H1 (cell line): ENCODE measurements at regions not wholly inside any gene's neighbourhood (a gene's known extent, or its start where the extent isn't known, plus 50 kb on each side); places are given as distances from the start of the nearest gene placed in this dataset.

Source experiments
- CTCF ChIA-PET: fragments of 300-600 bp; sonication (Branson Sonifier 250); formaldehyde crosslinking; loops from one replicate; lab custom pipeline; 2021; ENCODE audit not compliant: partially characterized antibody; lab: Charles Lee
- POLR2A ChIA-PET: fragments of 300-600 bp; sonication (Branson Sonifier 250); formaldehyde crosslinking; loops from one replicate; lab custom pipeline; 2021; ENCODE audit warnings: inconsistent platforms; ENCODE audit not compliant: partially characterized antibody; lab: Charles Lee
- DNase-seq, 2 experiments: peaks; one replicate each; pipeline versions ENCODE4 v3.0.0 to v3.0.0-alpha.2; 2010 to 2022; ENCODE audit warnings: low spot score in 2 of 2, low read depth in 1 of 2, mixed read lengths in 1 of 2
- FAIRE-seq: peaks from 2 replicates; lab custom pipeline; 2011; peaks lifted over from hg19 to GRCh38; lab: Jason Lieb, UNC
- H2AFZ ChIP-seq: 2 replicates; pipeline ENCODE4 v1.8.1; 2012; ENCODE audit warnings: low read length, inconsistent platforms
- H2AK5ac ChIP-seq: 2 replicates; pipeline ENCODE4 v1.6.1; 2013; ENCODE audit warnings: low read depth, low read length
- H2BK120ac ChIP-seq: replicated peaks from 2 replicates; pipeline ENCODE3; 2013; ENCODE audit warnings: low read depth, low read length, inconsistent platforms
- H2BK12ac ChIP-seq: 2 replicates; pipeline ENCODE4 v1.6.1; 2013; ENCODE audit warnings: low read depth, low read length
- H2BK15ac ChIP-seq: 2 replicates; pipeline ENCODE4 v1.6.1; 2013; ENCODE audit warnings: low read length
- H2BK20ac ChIP-seq: 2 replicates; pipeline ENCODE4 v1.6.1; 2013; ENCODE audit warnings: low read length
- H2BK5ac ChIP-seq: 2 replicates; pipeline ENCODE4 v1.6.1; 2013; ENCODE audit warnings: low read depth, low read length
- H3K14ac ChIP-seq: 2 replicates; pipeline ENCODE4 v1.6.1; 2013; ENCODE audit warnings: inconsistent platforms; ENCODE audit not compliant: insufficient read length
- H3K18ac ChIP-seq: 2 replicates; pipeline ENCODE4 v1.6.1; 2013; ENCODE audit warnings: low read length; ENCODE audit errors: extremely low read depth
- H3K23ac ChIP-seq: 2 replicates; pipeline ENCODE4 v1.6.1; 2013; ENCODE audit warnings: inconsistent platforms; ENCODE audit not compliant: insufficient read length
- H3K23me2 ChIP-seq: 2 replicates; pipeline ENCODE4 v1.6.1; 2013; ENCODE audit warnings: low read depth, low read length
- H3K27ac ChIP-seq: 2 replicates; pipeline ENCODE4 v1.6.1; 2011; ENCODE audit warnings: low read depth, low read length, inconsistent platforms
- H3K27me3 ChIP-seq, 4 experiments: replicated peaks in 1 of 4; 1 replicate in 1 of 4; 2 replicates in 3 of 4; pipeline versions ENCODE4 v1.6.1 to v1.8.1; 2011 to 2013; ENCODE audit warnings: low read length in 3 of 4, mild to moderate bottlenecking in 3 of 4, inconsistent platforms in 2 of 4, mixed read lengths in 2 of 4, moderate library complexity in 1 of 4; ENCODE audit not compliant: control insufficient read depth in 3 of 4, insufficient read depth in 3 of 4; ENCODE audit errors: extremely low read depth in 1 of 4
- H3K36me3 ChIP-seq, 4 experiments: 2 replicates each; pipeline versions ENCODE4 v1.6.1 to v1.8.1; 2011 to 2013; ENCODE audit warnings: mild to moderate bottlenecking in 4 of 4, low read length in 3 of 4, moderate library complexity in 2 of 4, control low read depth in 1 of 4, inconsistent platforms in 1 of 4; ENCODE audit not compliant: insufficient read depth in 4 of 4, control insufficient read depth in 2 of 4
- H3K4ac ChIP-seq: replicated peaks from 2 replicates; pipeline ENCODE3; 2013; ENCODE audit warnings: low read length, low read depth, mixed read lengths, inconsistent platforms; ENCODE audit not compliant: insufficient read length
- H3K4me1 ChIP-seq, 4 experiments: replicated peaks in 1 of 4; 1 replicate in 1 of 4; 2 replicates in 3 of 4; pipeline versions ENCODE4 v1.6.1 to v1.8.1; 2011 to 2013; ENCODE audit warnings: low read length in 3 of 4, inconsistent platforms in 2 of 4, mixed read lengths in 1 of 4; ENCODE audit not compliant: insufficient read depth in 4 of 4, control insufficient read depth in 3 of 4
- H3K4me2 ChIP-seq, 2 experiments: 2 replicates each; pipeline versions ENCODE4 v1.6.1 to v1.8.1; 2011 to 2013; ENCODE audit warnings: low read depth in 2 of 2, low read length in 2 of 2, control low read depth in 1 of 2, inconsistent platforms in 1 of 2, mild to moderate bottlenecking in 1 of 2; ENCODE audit not compliant: insufficient read depth in 1 of 2
- H3K4me3 ChIP-seq, 4 experiments: fragments of 200-600, 300-600 bp in 1 of 4; sonication (generic), shearing (Covaris generic), sonication (Bioruptor Twin) in 1 of 4; 2 replicates each; pipeline versions ENCODE4 v1.5.1 to v1.8.1; 2011 to 2016; ENCODE audit warnings: low read length in 4 of 4, low read depth in 3 of 4, control low read depth in 2 of 4, inconsistent platforms in 2 of 4, mild to moderate bottlenecking in 2 of 4, mixed read lengths in 1 of 4, moderate library complexity in 1 of 4; ENCODE audit not compliant: insufficient read depth in 2 of 4; ENCODE audit errors: extremely low read depth in 1 of 4
- H3K56ac ChIP-seq: replicated peaks from 2 replicates; pipeline ENCODE3; 2013; ENCODE audit warnings: low read depth, mild to moderate bottlenecking, mixed read lengths, low read length, inconsistent platforms; ENCODE audit not compliant: insufficient read length
- H3K79me1 ChIP-seq: 2 replicates; pipeline ENCODE4 v1.6.1; 2013; ENCODE audit warnings: low read depth, low read length, control low read depth
- H3K79me2 ChIP-seq, 2 experiments: 2 replicates each; pipeline versions ENCODE4 v1.6.1 to v1.8.1; 2012 to 2013; ENCODE audit warnings: low read length in 2 of 2, mild to moderate bottlenecking in 2 of 2, inconsistent platforms in 1 of 2; ENCODE audit not compliant: insufficient read depth in 2 of 2, control insufficient read depth in 1 of 2
- H3K9ac ChIP-seq, 4 experiments: replicated peaks in 1 of 4; 1 replicate in 1 of 4; 2 replicates in 3 of 4; pipeline versions ENCODE4 v1.6.1 to v1.8.1; 2011 to 2013; ENCODE audit warnings: low read depth in 3 of 4, low read length in 3 of 4, control low read depth in 2 of 4, mild to moderate bottlenecking in 2 of 4, moderate library complexity in 2 of 4, inconsistent platforms in 1 of 4; ENCODE audit errors: extremely low read depth in 1 of 4
- H3K9me3 ChIP-seq, 2 experiments: 2 replicates each; pipeline versions ENCODE4 v1.6.1 to v1.8.1; 2012 to 2013; ENCODE audit warnings: mild to moderate bottlenecking in 2 of 2, moderate library complexity in 2 of 2, control low read depth in 1 of 2, inconsistent platforms in 1 of 2, low read depth in 1 of 2, low read length in 1 of 2, mixed read lengths in 1 of 2; ENCODE audit not compliant: insufficient read depth in 2 of 2
- H4K20me1 ChIP-seq, 2 experiments: replicated peaks in 1 of 2; 2 replicates each; pipeline versions ENCODE3 to v1.8.1; 2011 to 2013; ENCODE audit warnings: inconsistent platforms in 2 of 2, low read length in 2 of 2, mild to moderate bottlenecking in 1 of 2; ENCODE audit not compliant: insufficient read depth in 2 of 2, control insufficient read depth in 1 of 2
- H4K5ac ChIP-seq: 2 replicates; pipeline ENCODE4 v1.6.1; 2013; ENCODE audit warnings: low read length, low read depth, mixed read lengths, inconsistent platforms; ENCODE audit not compliant: insufficient read length
- H4K8ac ChIP-seq: 2 replicates; pipeline ENCODE4 v1.8.0; 2013; ENCODE audit warnings: mild to moderate bottlenecking, moderate library complexity, low read length, inconsistent platforms; ENCODE audit not compliant: insufficient read depth; ENCODE audit errors: extremely low read depth
- H4K91ac ChIP-seq: replicated peaks from 2 replicates; pipeline ENCODE3; 2013; ENCODE audit warnings: low read length, mixed read lengths, inconsistent platforms; ENCODE audit not compliant: insufficient read length
- POLR2AphosphoS5 ChIP-seq: IDR thresholded peaks from 2 replicates; pipeline ENCODE4 v1.6.1; 2011; ENCODE audit warnings: low read depth, low read length
- TCF12 ChIP-seq: IDR thresholded peaks from 2 replicates; pipeline ENCODE4 v1.6.1; 2011; ENCODE audit warnings: low read depth, mild to moderate bottlenecking, low read length
- WGBS, 2 experiments: shearing (Covaris generic) in 1 of 2; methylation state at CpG; one replicate each; pipeline versions ENCODE4 v1.1.6 to v1.1.7; 2013 to 2015; ENCODE audit warnings: low lambda C conversion rate in 2 of 2, mixed read lengths in 2 of 2, inconsistent platforms in 1 of 2, low coverage in 1 of 2, missing lambda C conversion rate in 1 of 2; ENCODE audit not compliant: insufficient replicate concordance in 2 of 2, insufficient coverage in 1 of 2, insufficient read length in 1 of 2; ENCODE audit errors: extremely low coverage in 1 of 2, missing lambda C conversion rate in 1 of 2; 5-methylcytosine and 5-hydroxymethylcytosine counted together

GRCh38 chr18:75582940-75583339 lies 155.4 kb upstream of the SMIM21 start:
- FAIRE-seq = no peak
- POLR2A ChIA-PET = no interaction called here
- TF ChIP-seq POLR2AphosphoS5 (no peak), TCF12 (no peak)

More at GRCh38 chr18:75582940-75583339, 155.4 kb upstream of the SMIM21 start:
- Histone ChIP-seq H3K4ac (no peak overlapping the region), H2BK12ac (no peak overlapping the region), H2BK120ac (no peak overlapping the region), H3K14ac (no peak overlapping the region), H3K27ac (no peak overlapping the region), H3K9ac (no peak overlapping the region), H3K18ac (no peak overlapping the region), H3K23ac (no peak overlapping the region), H3K23me2 (no peaks in the 10 kb centered on the region), H3K4me3 (no peak overlapping the region), H2BK20ac (no peak overlapping the region), H4K91ac (peak overlapping the region; percentile 28), H4K8ac (peak overlapping the region; percentile 40; the same call in 1 of the 2 replicates), H3K79me1 (no peaks in the 10 kb centered on the region), H2BK15ac (no peak overlapping the region), H3K4me1 (peaks cover 0 to 6% (median 2%) of the 10 kb centered on the region in 4 experiments; a peak in 5 of 7 replicates), H2AFZ (no peak overlapping the region), H3K4me2 (no peak overlapping the region), H3K36me3 (no peaks in the 10 kb centered on the region), H3K9me3 (no peaks in the 10 kb centered on the region), H3K27me3 (no peaks in the 10 kb centered on the region), H2BK5ac (no peak overlapping the region), H4K5ac (no peak overlapping the region), H4K20me1 (no peaks in the 10 kb centered on the region), H3K56ac (no peak overlapping the region), H3K79me2 (no peaks in the 10 kb centered on the region), H2AK5ac (no peak overlapping the region)
- CTCF ChIA-PET = no interaction called here
- WGBS, 2 experiments = 99% methylated on average over 6 of the region's 6 CpGs; no CpG with 5 or more reads in 1 of the 2 experiments
- no peak for DNase-seq
